ENCODE measurements at regions not wholly inside any gene's neighbourhood (a gene's known extent, or its start where the extent isn't known, plus 50 kb on each side); places are given as distances from the start of the nearest gene placed in this dataset.
"Not testable (repeated sequence)": the region's sequence is repeated elsewhere in the genome, so short reads cannot be mapped to it uniquely, and the experiment has no call there.

DNA sequence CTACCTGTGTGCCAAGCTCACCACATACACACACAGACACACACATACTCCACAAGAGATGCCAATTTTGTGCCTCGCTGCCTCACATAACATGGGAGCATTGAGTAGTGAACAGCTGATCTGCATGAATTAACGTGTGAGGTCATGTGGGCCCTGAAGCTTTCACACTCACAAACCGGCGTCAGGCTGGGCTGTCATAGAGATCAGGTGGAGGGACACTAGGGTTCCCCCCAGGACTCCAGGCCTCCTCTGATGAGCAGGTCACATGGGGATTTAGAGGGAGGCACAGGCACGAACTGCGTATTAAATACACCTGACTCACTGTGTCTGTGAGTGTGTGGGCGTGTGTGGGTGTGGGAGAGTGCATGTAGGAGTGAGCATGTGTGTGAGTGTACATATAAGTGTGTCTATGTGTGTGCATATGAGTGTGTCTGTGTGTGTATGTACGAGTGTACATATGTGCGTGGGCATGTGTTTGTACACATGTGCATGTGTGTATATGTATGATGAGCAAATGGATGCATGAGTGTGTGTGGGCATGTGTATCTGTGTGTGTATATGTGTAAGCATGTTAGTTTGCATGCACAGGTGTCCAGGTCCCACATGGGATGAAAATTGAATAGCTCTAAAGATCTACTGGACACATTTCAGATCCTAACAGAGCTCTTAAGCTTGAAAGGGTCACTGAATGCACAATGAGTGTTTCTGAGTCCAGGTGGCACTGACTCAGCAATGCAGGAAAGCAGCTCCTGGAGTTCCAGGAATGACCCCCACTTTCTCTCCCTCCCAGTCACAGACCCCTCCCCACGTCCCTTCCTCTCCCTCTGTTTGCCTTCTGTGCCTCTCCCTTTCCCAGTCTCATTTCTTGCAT lies 336.6 kb downstream of the PREX1 start:
- no peak for DNase-seq (ENCODE audit: low spot score)

DNA sequence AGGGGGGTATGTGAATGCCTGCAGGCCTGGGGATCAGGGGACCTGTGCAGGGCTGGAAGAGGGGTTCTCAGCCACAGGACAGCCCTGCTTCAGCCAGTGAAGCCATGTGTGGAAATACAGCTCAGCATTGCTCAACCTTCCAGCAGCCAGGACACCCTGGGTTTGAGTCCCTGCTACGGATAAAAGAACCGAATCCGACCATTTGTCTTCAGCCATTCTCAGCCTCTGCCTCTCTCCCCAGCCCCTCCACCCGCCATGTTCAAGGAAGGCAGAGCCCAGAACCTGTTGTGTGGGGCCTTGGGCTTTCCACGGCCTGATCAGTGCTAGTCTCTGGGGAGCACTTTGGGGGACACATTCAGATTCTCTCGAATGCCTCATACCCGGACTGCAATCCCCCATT lies 337.5 kb downstream of the PREX1 start:
- DNase-seq (ENCODE audit: low spot score): not testable (repeated sequence)

DNA sequence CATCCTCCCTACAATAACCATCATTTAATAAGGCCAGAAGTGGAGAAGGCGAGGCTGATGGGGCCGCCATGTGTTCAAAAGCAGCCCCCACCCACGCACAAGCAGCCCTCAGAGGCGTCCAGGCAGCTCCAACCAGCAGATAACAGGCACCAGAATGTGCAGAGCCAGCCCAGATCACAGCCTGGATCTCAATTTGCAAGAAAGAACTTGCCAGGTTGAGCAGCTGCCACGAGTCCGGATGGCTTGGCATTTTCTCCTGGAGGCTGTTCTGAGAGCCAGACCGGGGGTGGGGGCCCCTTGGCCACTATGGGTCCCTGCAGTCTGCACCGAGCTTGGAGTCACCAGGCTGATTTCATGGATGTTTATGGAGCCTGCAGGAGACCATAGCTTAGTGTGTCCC lies 338.1 kb downstream of the PREX1 start:
- no peak for DNase-seq (ENCODE audit: low spot score)

DNA sequence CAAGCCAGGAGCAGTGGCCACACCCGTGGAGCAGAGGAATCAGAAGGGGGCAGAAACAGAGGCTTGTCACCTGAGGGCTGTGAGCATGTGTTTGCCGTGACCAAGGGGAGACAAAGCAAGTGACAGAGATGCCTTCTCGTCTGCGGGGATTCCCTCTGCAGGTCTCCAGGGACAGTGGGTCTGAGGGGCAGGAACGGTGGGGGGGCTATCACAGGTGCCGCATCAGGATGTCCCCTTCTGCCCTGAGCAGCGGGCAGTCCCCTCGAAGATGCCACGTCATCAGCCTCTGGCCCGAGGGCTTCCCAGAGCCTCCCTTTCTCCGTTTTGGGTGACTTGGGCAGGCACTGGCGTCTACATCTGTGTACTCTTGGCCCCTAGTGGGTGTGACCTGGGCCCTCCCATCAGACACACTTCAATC lies 338.7 kb downstream of the PREX1 start:
- DNase-seq (ENCODE audit: low spot score): no peak

DNA sequence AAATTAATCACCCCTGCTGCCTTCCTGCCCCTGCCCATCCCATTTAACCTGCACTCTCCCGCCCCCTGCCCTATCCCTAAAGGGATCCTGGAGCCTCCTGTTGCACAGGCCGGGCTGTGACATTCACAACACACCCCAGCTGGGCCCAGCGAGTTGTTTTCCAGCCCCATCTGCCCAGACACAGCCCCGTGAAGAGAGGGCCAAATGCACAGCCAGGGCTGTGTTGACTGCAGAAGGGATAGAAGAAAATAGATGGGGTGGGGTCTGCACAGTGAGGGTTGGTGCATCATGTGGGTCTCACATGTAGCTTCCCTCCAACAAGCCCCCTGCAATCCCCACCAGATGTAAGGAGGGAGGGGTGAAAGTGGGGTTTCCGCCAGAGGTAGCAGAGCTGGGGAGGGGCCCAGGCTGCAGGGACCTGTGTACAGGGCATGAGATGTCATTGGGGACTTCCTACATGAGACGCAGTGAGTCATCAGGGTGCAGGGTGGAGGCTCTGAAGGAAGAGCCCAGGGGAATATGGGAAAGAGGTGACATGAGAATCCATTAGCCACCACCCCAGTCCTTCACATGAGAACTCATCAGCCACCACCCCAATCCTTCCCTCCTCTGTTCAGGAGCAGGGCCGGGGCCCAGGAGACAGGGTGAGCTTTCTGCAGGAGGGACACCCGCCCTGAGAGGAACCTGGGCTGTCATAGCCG lies 339.3 kb downstream of the PREX1 start:
- DNase-seq (ENCODE audit: low spot score): not testable (repeated sequence)

DNA sequence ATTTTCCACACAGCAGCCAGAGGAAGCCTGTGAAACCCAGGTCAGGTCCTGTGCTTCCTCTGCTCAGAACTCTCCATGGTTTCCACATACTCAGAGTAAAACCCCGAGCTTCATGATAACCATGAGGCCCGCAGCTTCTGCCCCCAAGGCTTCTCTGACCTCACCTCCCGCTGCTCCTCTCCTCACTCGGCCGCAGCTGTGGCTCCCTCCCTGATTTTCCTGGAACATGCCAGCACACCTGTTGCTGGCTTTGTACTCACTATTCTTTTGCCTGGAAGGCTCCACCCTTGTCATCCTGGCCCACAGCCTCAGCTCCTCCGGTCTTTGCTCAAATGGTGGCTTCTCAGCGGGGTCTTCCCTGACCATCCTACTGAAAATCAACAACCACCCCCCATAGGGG lies 341.7 kb downstream of the PREX1 start:
- DNase-seq (ENCODE audit: low spot score): no peak

DNA sequence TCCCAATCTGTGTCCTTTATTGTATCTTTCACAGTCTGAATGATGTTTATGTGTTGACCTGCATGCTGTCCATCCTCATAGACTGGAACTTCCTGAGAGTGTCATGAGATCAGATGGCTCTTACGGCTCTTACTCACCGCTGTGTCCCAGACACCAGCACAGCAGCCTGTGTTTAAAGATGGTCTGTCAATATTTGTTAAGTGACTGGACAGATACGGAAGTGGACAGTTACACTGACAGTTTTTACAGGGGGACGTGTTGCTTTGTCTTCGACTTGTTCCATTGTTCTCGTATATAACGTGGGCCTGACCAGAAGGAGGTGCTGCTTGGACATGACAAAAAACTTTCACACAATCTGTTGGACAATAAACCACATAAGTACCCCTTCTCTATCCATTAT lies 342.6 kb downstream of the PREX1 start:
- DNase-seq (ENCODE audit: low spot score): not testable (repeated sequence)

DNA sequence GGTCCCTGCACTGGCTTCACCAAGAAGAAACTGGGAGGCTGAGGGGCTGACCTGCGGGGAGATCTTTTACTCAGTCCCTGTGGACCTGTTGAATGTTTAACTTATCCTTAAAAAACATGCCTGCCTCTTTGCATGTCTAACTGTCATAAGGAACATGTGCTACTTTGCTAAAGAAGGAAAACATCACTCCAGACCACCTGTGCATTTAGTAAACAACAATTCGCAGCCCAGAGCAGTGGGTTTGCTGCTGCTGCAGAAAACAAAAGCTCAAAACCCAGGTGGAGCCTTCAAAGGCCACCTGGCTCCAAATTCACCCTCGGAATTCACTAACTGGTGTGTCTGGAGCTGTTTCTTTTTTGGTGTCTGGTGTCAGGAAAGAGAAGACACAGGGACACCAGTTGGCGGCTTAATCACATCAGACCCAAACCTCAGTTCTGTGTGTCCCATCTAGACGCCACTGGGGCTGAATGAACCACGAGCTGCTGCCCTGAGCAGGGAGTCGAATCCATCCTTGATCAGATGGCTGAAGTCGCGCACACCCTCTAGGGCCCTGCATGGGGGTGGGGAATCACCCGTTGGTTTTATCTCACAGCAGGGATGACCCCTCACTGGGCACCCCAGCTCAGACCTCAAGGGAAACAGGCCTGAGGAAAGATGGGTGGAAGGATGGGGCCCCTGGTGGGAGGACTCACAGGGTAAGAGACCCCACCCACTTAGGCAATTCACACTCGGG lies 344.3 kb downstream of the PREX1 start:
- DNase-seq (ENCODE audit: low spot score): no peak

DNA sequence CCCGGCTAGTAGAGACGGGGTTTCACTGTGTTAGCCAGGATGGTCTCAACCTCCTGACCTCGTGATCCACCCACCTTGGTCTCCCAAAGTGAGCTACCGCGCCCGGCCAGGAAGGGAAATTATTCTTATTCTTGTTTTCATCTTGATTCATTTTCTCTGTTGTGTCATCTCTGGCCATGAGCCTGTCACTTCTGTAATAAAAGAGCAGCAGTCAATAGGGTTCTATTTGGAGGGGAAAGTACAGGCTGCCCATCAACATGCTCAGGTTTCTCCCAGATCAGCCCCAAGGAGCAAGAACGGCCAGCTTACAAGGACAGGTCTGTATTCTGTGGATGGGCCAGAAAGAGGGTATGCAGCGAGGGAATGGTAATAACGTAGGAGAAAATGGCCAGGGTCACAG lies 345.0 kb downstream of the PREX1 start:
- no peak for DNase-seq (ENCODE audit: low spot score)

DNA sequence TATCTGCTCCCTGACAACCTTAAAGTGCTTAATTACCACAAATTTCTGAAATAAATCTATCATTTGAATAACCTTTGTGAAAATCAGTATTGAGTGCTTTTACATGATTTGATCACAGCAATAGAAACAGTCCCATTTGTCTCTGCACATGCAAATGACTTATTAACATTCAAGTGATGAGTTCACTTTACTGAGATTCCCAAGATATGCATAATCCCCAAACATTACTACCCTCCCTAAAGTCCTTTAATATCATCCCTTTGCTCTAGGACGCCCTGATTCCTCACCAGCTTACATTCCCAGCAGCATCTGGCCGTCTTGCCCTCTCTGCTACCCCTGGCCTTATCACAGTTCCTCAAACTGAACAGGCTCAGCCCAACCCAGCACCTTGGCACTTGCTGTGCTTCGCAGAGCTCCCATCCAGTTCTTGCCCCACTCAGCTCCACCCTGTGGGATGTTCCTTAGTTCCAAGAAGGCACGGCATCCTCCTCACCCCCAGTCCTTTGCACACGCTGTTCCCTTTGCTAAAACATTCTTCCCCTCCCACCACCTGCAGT lies 347.5 kb downstream of the PREX1 start:
- no peak for DNase-seq (ENCODE audit: low spot score)

DNA sequence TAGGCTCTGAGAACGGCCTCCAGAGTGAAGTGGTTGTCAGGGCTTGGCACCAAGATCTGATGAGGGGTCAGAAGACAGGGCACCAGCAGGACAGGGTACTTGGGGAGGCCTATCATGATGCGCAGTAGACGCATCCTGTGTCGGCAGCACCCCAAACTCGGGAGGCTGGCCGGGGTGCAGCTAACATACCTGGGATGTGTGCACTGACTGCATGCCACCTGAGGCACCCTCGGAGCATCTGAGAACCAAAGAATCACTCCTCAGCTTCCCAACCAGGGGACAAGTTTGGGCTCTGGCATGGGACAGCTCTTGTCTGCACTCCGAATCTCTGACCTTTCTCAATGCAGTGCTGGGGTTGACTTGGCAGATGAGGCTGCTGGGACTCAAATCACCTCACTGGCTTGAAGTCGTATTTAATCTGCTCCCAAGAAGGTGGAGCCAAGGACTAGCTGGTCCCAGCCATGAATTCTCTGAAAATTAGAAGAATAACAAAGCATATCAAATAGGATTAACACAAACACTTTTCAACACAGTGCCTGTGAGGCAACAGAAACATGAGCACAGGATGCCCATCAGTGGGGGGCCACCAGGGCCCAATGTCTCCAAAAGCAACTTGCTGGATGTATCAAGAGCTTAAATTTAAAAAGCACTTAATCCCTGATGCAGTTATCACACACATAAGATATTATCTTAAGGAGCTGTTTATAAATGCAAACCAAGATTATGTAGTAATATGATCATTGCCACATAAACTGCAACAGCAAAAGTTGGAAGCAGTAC lies 348.8 kb downstream of the PREX1 start:
- DNase-seq (ENCODE audit: low spot score): no peak

DNA sequence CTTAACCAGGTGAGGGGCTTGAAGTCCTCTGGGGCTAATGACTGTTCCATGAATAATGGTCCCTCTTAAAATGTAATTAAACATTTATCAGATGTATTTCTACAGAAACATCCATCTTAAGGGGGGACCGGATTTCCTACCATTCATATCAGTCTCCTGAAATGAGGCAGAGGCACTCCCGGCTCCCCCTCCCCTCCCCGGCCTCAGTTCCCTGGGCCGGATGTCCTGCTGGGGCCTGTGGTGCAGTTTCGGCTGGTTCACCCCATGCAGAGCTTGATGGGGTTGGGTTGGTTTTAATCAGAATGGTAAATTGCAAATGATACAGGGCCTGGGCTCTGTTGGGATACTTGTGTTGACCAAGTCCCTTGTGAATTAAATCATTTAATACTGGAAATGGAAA lies 349.4 kb downstream of the PREX1 start:
- no peak for DNase-seq (ENCODE audit: low spot score)

DNA sequence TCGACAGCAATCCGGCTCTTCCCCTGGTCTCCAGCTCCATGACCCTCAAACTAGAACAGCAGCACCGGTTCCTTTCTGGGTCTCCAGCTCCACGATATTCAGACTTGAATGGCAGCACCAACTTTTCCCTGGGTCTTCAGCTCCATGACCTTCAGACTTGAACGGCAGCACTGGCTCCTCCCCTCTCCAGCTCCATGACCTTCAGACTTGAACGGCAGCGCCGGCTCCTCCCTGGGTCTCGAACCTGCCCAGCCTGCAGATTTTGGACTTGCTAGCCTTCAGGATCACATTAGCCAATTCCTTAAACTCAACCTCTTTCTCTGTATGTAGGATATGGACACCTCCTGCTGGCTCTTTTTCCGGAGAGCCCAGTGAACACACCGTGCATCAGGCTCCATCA lies 350.9 kb downstream of the PREX1 start:
- DNase-seq (ENCODE audit: low spot score): no peak

DNA sequence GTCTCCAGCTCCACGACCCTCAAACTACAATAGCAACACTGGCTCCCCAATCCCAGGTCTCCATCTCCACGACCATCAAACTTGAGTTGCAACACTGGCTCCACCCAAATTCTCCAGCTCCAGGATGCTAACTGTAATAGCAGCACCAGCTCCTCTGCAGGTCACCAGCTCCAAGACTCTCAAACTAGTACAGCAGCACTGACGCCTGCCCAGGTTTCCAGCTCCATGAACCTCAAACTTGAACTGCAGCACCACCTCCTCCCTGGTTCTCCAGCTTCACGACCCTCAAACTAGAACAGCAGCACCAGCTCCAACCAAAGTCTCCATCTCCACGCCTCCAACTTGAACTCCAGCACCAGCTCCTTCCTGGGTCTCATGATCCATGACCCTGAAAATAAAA lies 353.8 kb downstream of the PREX1 start:
- no peak for DNase-seq (ENCODE audit: low spot score)

DNA sequence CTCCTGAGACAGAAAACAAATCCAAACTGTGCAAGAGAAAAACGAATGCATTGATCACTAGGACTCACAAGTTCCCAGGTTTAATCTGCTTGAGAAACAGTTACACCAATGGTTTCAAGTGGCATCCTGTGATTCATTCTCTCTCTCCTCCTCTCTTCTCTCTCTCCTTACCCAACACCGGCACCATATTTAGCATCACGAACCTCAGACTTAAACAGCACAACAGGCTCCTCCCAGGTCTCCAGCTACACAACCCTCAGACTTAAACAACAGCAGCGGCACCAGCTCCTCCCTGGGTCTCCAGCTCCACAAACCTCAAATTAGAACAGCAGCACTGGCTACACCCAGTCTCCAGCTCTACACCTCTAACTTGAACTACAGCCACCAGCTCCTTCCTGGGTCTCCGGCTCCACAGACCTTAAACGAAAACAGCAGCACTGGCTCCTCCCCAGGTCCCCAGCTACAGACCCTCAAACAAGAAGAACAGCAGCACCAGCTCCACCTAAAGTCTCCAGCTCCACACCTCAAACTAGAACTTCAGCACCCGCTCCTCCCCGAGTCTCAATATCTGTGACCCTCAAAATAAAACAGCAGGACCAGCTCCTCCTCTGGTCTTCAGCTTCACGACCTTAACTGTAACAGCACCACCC lies 355.9 kb downstream of the PREX1 start:
- DNase-seq (ENCODE audit: low spot score): no peak

DNA sequence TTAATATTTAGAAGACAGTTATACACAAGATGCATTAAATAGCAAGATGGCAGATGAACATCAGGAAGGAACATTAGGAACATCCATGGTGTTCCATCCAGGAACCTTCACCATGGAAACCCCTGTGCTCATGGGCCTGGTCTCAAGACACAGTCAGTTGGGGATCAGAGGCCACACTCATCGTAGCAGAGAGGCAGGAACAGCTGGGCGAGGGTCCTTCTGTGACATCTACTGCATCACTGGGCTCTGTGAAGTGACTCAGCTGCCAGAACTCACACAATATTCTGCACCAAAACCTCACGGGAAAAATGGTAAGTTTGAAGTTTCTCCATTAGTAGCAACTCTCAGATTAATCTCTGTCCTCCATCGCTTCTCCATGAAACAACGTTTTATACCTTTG lies 356.6 kb downstream of the PREX1 start:
- DNase-seq (ENCODE audit: low spot score): no peak

DNA sequence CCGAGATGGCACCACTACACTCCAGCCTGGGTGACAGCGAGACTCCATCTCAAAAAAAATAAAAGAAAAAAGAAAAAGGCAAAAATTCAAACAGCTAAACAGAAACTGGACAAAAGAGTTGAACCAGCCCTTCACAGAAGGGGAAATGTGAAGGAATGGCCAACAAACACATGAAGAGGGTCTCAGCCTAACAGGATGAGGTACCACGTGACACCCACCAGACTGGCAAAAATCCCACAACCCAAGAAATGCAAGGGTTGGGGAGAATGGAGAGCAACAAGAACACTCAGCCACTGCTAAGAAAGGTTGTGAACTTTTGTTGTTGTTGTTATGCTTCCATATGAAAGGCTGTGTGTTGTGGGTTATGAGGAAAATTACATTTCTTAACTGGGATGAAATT lies 357.7 kb downstream of the PREX1 start:
- no peak for DNase-seq (ENCODE audit: low spot score)

DNA sequence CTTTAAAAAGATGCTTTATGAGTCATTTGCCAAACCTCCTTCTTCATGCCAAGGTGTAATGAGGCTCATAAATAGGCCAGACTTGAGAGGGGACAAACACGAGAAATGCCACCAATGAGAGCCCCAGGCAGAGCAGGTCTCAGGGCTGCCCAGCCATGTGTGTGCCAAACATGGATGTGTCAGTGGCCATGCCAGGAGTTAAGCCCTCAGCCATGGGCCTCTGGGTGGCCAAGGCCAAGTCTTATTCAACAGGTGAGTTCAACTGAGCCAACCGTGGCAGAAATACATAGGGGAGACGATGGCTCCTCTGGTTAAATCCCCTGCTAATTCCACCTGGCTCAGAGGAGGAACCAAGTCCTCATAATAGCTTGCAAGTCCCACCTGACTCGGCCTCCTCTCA lies 358.8 kb downstream of the PREX1 start:
- no peak for DNase-seq (ENCODE audit: low spot score)

DNA sequence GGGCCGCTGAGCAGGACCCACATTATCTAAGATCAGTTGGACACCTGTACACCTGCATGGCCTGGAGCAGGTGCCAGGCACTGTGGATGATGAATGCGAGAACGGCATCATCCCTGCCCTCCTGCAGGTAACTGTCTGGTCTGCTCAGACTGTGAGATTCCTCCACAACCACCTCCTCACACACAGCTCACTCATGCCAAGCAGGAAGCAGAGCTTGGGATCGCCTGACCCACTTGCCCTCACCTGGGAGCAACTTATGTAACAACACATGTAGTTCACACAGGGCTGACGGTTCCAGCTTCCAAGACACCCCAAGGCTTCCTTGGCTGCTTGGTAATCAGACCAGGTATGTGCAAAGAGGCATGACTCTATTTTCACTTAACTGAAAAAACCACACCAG lies 359.2 kb downstream of the PREX1 start:
- DNase-seq (ENCODE audit: low spot score): no peak

DNA sequence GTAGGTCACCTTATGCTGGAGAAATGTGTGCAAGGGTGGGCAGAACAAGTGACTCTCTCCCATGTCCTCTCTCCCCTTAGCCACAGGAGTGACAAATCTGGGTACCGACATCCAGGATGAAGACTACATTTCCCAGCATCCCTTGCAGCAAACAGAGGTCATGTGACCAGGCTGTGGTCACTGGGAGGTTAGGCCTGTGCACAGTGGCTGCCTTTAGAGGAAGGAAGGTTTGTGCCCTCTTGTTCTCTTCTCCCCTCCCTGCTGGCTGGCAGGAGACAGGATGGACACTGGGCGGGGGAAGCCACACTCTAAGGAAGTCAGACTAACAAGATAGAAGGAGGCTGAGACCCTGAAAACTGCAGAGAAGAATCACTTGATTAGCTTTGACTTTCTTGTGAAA lies 360.2 kb downstream of the PREX1 start:
- peak; percentile 48 for DNase-seq (ENCODE audit: low spot score)

DNA sequence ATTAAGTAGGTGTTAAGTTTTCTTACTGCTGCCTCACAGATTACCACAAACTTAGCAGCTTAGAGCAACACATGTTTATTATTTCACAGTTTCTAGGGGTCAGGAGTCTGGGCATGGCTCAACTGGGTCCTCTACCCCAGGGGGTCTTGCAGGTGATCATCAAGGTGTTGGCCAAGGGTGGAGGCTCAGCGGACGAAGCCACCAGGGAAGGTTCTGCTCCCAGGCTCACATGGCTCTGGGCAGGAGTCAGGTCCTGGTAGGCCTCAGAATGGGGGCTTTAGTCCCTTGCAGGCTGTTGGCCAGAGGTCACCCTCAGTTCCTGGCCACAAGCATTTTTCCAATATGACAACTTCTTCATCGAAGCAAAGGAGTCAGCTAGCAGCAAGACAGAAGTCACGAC lies 362.5 kb downstream of the PREX1 start:
- no peak for DNase-seq (ENCODE audit: low spot score)

All from NAMALWA (cell line).